ENCODE measurements at regions not wholly inside any gene's neighbourhood (a gene's known extent, or its start where the extent isn't known, plus 50 kb on each side); places are given as distances from the start of the nearest gene placed in this dataset.

GRCh38 chr5:5560016-5560415 is 137.5 kb downstream of the ICE1 start:
- DNase-seq (ENCODE audit: low read depth), result no peak

- DNase-seq (ENCODE audit: low read depth), result no peak
Observed at GRCh38 chr5:5558638-5559527, 136.4 kb downstream of the ICE1 start.

GRCh38 chr5:5558102-5558501 is 135.6 kb downstream of the ICE1 start:
- no peak for DNase-seq (ENCODE audit: low read depth)

GRCh38 chr5:5551499-5551898 is 129.0 kb downstream of the ICE1 start:
- DNase-seq (ENCODE audit: low read depth), result no peak

- no peak for DNase-seq (ENCODE audit: low read depth)
Observed at GRCh38 chr5:5546408-5546807, 123.9 kb downstream of the ICE1 start.

GRCh38 chr5:5544094-5544663 is 121.7 kb downstream of the ICE1 start:
- DNase-seq (ENCODE audit: low read depth), result no peak

- no peak for DNase-seq (ENCODE audit: low read depth)
Observed at GRCh38 chr5:5542654-5543053, 120.2 kb downstream of the ICE1 start.

- no peak for DNase-seq (ENCODE audit: low read depth)
Observed at GRCh38 chr5:5540065-5540464, 117.6 kb downstream of the ICE1 start.
